AG09309 (cell line): ENCODE measurements at regions not wholly inside any gene's neighbourhood (a gene's known extent, or its start where the extent isn't known, plus 50 kb on each side); places are given as distances from the start of the nearest gene placed in this dataset.

Experiments used
- DNase-seq: peaks from one replicate; pipeline ENCODE4 v3.0.0-alpha.2; 2010; ENCODE audit warnings: low read depth
- H3K4me3 ChIP-seq: 2 replicates; pipeline ENCODE4 v1.5.1; 2011; ENCODE audit warnings: mild to moderate bottlenecking, low read depth, low read length, moderate library complexity; ENCODE audit not compliant: control insufficient read depth
- TF ChIP-seq, protein P1 (sequence below): IDR thresholded peaks from 2 replicates; pipeline ENCODE4 v1.5.1; 2011; ENCODE audit warnings: mild to moderate bottlenecking, low read depth, low read length, inconsistent platforms; ENCODE audit not compliant: insufficient read depth, control insufficient read depth; ENCODE audit errors: missing control alignments

DNA sequence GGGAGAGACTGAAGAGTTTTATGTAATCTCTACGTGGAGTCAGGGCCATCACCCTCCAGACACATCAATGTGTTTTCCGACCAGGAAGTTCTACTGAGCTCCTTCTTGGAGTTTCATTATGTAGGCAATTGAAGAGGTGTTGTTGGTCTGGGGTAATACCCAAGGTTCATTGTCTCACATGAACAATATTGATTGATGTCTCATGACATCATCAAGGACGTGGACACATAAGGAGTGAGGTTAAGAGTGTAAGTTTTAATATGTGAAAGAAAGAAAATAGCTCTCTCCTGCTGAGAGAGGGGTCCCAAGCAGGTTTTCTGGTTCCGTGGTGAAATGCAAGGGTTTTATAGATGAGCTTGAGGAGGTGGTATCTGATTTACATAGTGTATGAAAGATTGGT, 280.7 kb upstream of the MIR17HG start:
- H3K4me3 ChIP-seq = no peak overlapping the region
- TF ChIP-seq, protein P1, sequence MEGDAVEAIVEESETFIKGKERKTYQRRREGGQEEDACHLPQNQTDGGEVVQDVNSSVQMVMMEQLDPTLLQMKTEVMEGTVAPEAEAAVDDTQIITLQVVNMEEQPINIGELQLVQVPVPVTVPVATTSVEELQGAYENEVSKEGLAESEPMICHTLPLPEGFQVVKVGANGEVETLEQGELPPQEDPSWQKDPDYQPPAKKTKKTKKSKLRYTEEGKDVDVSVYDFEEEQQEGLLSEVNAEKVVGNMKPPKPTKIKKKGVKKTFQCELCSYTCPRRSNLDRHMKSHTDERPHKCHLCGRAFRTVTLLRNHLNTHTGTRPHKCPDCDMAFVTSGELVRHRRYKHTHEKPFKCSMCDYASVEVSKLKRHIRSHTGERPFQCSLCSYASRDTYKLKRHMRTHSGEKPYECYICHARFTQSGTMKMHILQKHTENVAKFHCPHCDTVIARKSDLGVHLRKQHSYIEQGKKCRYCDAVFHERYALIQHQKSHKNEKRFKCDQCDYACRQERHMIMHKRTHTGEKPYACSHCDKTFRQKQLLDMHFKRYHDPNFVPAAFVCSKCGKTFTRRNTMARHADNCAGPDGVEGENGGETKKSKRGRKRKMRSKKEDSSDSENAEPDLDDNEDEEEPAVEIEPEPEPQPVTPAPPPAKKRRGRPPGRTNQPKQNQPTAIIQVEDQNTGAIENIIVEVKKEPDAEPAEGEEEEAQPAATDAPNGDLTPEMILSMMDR = no peak
- no peak for DNase-seq

DNA sequence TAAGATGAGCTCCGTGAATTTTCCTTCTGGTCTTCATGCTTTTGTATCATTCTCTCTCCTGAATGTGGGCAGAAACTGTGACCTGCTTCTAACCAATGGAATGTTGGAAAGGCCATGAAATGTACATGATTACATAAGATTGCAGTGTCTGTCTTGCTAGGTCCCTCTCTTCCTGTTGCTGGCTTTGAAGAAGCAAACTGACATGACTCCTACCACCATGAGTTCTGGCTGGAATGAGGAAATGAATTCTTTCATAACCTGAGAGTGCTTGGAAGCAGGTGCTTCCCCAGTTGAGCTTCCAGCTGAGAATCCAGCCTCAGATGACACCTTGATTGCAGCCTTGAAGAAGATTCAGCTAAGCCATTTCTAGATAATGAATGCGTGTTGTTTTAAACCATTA, 275.0 kb upstream of the MIR17HG start:
- no peak for DNase-seq
- no peak overlapping the region for H3K4me3 ChIP-seq
- TF ChIP-seq, protein P1 = no peak

DNA sequence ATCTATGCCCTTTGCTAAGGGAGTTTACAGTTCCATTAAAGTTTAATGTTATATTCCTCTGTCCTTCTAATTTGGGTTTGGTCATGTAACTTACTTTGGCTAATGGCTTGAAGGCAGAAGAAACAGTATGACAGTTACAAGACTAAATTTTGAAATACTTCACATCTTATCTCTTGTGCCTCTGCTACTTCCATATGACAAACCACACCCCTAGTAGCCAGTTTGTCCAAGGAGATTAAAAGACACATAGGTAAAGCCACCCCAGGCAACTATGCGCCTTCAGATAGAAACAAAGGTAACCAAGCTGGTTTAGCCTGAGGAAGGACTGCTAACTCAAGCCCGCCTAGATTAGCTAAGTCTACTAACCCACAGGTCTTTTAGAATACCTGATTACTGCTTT, 273.4 kb upstream of the MIR17HG start:
- TF ChIP-seq, protein P1 = no peak
- H3K4me3 ChIP-seq = no peak overlapping the region
- DNase-seq = no peak

DNA sequence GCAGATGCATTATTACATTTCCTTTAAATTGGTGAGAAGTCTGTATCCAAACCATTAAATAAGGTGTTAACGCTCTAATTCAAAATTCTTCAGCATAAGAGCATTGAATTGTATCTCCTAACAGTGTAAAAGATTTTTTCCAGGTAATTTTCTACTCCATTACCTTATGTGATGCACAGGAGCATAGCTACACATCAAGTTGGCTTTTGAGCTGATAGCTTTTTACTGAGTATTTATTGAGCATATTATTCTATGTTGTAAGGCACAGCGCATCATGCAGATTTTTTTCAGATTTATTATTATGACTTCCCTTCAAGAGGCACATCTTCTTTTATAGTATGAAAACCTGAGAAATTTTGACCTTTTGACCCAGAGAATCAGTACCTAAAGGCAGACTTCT, 270.7 kb upstream of the MIR17HG start:
- no peak for DNase-seq
- no peak overlapping the region for H3K4me3 ChIP-seq
- TF ChIP-seq, protein P1 = no peak

DNA sequence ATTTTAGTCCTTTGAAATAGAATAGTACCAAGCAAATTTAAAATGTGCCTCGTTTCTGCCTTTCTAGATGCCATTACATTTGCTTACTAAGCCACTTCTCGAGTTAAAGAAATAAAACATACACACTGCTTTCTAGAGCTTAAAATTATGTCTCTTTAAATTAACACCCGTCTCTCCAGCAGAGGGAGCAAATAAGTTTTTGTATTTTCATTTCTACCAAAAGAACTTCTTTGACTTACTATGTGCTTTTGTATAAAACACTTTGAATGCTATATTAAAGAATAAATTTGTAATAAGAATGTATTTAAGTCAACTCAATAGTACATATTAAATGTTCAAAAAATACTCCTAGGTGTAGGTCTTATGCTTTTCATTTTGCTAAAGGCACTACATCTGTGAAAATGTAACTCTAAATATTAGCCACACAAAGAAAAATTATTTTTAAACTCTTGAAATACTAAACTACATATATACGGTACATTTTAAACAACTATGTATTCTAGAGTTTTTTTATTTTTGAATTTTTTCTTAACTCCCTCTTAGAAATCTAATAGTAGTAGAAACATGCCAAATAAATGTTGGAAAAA, 269.3 kb upstream of the MIR17HG start:
- TF ChIP-seq, protein P1 = no peak
- no peak overlapping the region for H3K4me3 ChIP-seq
- no peak for DNase-seq

DNA sequence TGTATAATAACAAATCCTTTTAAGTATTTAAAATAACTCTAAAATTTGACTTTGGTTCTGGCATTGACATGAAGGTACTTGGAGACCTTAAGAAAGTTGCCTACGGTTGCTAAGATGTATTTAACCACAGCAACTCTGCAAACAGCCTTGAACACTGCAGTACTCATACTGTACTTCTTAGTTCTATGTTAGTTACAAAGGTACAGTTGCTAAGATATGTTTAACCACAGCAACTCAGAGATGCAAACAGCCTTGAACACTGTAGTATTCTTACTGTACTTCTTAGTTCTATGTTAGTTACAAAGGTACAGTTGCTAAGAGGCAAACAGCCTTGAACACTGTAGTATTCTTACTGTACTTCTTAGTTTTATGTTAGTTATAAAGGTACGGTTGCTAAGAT, 268.3 kb upstream of the MIR17HG start:
- TF ChIP-seq, protein P1 = no peak
- H3K4me3 ChIP-seq = no peak overlapping the region
- DNase-seq = no peak

DNA sequence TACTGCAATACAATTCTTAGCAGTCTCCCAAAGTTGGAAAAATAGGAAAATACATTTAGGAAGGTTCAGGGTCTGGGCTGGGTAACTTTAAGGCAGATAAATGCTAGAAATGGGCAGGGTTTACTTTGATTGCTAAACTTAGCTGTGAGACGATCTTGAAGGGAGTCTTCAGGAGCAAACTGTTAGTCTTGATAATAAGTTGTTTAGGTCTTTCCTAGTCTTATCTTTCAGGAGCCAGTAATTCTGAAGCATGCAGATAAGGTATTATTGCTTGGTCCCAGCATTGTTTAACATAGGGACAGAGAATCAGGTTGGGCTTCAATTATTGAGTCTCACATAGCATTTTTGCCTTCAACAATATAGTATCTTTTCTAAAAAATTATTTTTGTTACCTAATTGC, 262.4 kb upstream of the MIR17HG start:
- TF ChIP-seq, protein P1 = no peak
- no peak for DNase-seq
- H3K4me3 ChIP-seq = no peak overlapping the region
